CD4-positive, alpha-beta T cell treated with Interleukin-15 for 1 hour (primary cell): ENCODE measurements at regions not wholly inside any gene's neighbourhood (a gene's known extent, or its start where the extent isn't known, plus 50 kb on each side); places are given as distances from the start of the nearest gene placed in this dataset.

Source experiments
- DNase-seq: peaks from one replicate; pipeline ENCODE4 v3.0.0-alpha.2; 2020

GRCh38 chr3:59486520-59486919 lies 436.7 kb upstream of the CFAP20DC start:
- DNase-seq: no peak

GRCh38 chr3:59483191-59483590 lies 433.4 kb upstream of the CFAP20DC start:
- no peak for DNase-seq

DNA sequence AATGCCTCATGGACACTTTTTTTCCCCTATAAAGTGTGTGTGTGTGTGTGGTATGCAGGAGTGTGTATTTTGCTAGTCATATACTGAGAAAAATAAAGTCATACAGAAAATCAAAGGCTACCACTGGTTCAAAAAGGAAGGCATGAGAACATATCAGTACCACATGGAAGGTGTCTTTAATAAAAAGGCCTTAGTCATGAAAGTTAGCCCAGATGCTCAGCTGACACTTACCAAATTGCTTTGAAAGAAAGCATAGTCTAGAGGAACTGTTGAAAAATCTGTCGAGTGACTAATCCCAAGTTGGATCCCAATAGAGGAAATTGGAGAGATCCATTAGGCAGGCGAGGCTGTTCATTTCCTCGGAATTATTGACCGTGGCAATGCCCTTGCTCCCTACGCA lies 432.9 kb upstream of the CFAP20DC start:
- DNase-seq: no peak

DNA sequence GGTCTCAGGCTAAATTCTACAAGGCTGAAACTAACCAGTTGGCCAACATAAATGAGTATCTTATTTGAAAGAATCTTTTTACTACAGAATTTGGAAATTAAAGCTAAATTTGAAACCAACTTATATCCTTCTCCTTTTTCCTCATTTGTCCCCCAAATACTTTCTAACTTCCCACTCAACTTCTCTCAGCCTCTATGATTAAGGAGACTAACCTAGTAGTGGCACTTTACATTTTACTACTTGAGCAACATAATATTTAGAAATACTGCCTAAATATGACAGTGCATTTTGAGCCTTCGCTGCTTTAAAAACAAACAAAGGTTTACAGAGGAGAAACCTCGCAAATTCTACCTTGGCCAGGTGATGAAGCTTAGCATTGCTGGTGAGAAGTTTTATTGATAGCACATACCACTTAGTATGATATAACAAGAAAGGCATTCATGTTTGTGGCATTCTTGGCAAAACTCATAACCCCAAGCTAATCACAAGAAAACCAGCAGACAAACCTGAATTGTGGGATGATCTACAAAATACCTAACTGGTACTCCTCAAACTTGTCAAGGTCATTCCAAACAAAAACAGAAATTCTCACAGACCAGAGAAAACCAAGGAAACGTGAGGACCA lies 432.1 kb upstream of the CFAP20DC start:
- DNase-seq: no peak

GRCh38 chr3:59480486-59480995 lies 430.7 kb upstream of the CFAP20DC start:
- DNase-seq: no peak

DNA sequence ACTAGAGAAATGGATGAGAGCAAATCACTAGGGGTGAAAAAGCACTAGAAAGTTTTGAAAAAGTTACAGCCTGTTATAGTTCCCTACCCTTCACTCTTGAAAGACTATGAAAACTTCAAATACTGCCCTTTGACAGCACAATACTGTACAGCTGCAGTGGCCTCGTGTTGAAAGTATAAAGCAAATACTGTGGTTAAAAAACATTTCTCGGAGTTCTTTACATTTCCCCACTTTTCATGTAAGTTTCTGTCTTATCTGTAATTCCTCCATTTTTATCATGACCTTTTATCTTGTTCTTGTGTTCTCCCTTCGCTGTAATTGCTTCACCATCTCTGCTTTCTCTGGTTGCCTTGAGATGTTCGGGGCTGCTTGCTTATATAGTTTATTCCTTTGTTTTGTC lies 423.8 kb upstream of the CFAP20DC start:
- no peak for DNase-seq

DNA sequence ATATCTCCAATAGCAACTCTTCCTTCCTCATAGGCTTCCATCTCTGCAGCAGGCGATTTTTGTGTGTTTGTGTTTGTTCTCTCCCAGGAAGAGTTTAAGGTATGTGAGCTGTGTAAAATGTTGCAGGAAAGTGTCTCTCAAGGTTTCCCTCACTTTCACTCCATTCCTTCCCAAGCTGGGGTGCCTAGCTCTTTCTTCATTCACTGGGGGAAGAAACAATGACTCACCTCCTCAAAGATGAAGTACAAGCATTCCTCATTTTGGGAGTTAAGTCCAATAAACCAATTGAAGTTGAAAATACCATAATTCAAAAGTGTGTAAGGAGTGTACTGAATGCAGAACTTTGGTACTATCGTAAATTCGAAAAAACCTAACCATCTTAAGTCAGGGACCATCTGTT lies 422.7 kb upstream of the CFAP20DC start:
- no peak for DNase-seq

- no peak for DNase-seq
Measured at GRCh38 chr3:59469948-59470723, 420.3 kb upstream of the CFAP20DC start.

- DNase-seq: no peak
Measured at GRCh38 chr3:59467476-59467875, 417.7 kb upstream of the CFAP20DC start.

DNA sequence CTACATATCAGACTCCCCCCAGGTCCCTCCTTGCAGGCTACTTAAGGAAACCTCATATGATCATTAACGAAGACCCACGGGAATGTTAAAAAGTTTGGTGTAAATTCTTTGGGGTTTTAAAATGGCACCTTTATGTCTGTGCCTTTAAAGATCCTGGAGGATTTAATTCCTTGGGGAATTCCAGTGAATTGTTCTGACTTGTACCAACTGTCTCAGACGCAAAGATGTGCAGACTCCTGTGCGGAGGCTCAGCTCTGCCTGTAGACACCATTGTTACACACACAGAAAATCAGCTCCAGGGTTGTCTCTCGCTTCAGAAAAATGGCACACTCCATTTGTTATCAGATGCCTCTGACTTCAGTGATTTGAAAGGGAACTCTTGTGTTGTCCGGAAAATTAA lies 414.4 kb upstream of the CFAP20DC start:
- DNase-seq: no peak

- no peak for DNase-seq
Measured at GRCh38 chr3:59463253-59463652, 413.4 kb upstream of the CFAP20DC start.

DNA sequence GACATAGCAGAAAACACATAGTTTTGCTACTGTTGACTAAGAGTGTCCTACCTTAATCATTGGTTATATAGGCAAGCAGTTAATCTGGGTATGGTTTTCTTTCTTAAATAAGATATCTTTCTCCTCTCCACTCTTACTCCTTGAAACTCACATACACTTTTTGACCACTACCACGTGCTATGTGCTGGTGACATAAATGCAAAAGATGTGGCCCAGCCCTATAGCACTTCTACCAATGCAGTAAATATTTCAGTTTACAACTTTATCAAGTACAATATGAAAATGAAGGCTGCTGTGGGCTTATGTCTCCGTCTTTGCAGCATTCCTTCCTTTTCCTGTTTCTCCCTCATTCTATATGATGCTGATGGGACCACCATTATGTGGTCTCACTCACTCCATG lies 410.2 kb upstream of the CFAP20DC start:
- DNase-seq: no peak

GRCh38 chr3:59456852-59457485 lies 407.1 kb upstream of the CFAP20DC start:
- no peak for DNase-seq

DNA sequence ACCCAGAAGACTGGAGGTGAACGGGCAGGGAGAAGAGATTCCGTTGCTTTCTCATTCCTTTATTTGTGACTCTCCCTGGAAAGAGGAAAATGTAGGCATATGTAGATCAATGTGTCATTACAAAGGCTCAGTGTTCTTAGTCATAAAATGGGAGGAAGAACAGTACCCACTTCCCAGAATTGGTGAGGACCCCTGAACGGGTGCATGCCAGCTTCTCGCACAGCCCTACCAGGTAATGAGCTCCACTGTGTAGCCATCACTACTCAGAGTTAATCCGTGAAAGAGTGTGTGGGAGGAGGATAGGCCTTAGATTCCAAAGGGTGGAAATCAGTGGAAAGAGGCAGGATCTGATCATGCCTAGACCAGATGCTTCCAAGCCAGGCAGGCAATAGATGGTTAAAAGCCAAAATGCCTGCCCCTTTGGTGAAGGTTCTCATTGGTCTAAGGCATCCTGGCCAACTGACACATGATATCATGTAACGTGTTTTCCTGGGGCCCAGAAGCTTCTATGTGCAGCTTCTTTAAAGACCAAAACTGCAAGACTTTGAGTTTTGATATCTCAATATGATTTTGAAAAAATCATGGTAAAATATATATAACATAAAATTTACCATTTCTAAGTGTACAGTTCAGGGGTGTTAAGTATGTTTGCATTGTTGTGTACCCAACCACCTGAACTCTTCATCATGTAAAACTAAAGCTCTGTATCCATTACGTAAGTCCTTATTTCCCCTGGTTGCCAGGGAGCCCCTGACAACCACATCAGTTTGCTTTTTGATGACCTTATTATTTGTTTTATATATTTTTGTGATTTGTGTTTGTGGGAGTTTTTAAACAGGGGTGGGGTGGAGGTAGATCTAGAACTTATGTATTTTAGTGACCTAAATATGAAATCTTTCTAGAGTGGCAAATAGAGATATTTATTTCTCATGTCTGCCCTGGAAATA lies 402.2 kb upstream of the CFAP20DC start:
- no peak for DNase-seq

- DNase-seq: peak; percentile 72
Measured at GRCh38 chr3:59450946-59451763, 401.3 kb upstream of the CFAP20DC start.

DNA sequence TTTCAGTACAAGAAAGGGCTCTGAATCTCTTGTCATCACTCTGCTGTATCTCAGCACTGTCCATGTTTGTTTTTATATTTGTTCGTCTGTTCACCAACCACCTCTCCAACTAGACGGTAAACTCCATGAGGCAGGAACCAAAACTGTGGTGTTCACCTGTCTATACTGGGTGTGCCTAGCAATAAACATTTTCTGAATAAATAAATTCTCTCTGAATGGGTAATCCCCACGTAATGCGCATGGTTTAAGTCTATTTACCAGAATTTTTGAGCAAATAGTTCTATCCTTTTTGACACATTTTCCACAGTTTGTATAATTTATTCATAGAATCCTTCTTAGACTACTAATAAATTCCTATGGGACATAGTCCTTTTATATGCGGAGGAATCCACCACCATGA lies 400.6 kb upstream of the CFAP20DC start:
- no peak for DNase-seq

- DNase-seq: no peak
Measured at GRCh38 chr3:59446775-59447465, 397.1 kb upstream of the CFAP20DC start.

GRCh38 chr3:59444676-59445075 lies 394.9 kb upstream of the CFAP20DC start:
- DNase-seq: no peak

DNA sequence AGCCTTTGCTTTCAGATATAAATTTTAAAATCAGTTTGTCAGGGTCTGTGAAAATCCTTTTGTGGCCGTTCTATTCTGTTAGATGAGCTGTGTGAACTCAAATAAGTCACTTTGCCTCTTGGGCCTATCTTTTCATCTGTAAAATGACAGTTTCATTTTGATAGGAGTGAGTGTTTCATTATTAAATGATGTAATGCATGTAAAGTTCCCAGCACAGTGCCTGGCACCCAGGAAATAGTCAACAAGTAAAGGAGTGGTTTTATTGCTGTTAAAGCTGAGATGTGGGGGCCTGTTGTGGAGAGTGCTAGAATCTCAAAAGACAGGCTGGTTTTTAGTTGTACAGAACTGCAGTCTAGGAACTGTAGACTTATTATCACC lies 394.5 kb upstream of the CFAP20DC start:
- no peak for DNase-seq

DNA sequence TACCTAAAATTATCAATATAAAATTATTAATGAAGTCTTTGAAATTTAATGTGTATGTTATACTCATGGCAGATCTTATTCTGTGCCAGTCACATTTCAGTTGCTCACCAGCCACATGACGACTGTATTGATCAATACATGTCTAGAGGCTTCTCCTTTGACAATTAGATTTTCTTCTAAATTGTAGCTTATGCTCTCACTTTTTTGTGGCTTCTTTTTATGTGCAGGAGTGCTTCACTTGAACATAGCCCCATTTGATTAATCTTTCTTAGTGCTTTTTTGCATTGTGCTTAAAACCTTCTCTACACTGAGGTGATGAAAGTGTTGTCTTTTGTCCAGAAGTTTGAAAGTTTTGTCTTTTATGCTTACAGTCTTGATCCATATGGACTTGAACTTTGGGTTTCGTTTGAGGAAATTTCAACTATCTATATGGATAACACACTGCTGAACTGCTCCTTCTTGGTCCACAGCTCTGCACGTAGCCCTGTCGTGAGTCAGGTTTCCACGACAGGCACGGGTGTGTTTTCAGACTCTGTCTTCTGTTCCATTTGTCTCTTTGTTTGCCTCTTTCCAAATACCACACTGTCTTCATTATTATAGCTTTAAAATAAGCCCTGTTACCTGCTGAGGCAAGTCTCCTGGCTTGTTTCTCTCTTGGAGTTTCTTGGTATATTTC lies 393.9 kb upstream of the CFAP20DC start:
- DNase-seq: no peak

- no peak for DNase-seq
Measured at GRCh38 chr3:59442046-59442445, 392.2 kb upstream of the CFAP20DC start.
